Heart right ventricle (tissue), 16 donors: ENCODE measurements at regions not wholly inside any gene's neighbourhood (a gene's known extent, or its start where the extent isn't known, plus 50 kb on each side); places are given as distances from the start of the nearest gene placed in this dataset.

Source experiments
- ATAC-seq, 8 donors: fragments of 200-7000 bp; cut with Tn5 transposase; one replicate each; pipeline ENCODE4 v1.9.1; 2020; ENCODE audit warnings: mild to moderate bottlenecking in 8 of 8, moderate library complexity in 8 of 8, moderate number of reproducible peaks in 1 of 8
- DNase-seq, 2 donors: peaks; one replicate each; pipeline ENCODE4 v3.0.0-alpha.2; 2020
- H3K27ac ChIP-seq, 10 donors: fragments of 200-600 bp; sonication (generic) in 2 of 10; one replicate each; pipeline versions ENCODE4 v1.5.0 to v1.8.0; 2020 to 2022; ENCODE audit warnings: mild to moderate bottlenecking in 3 of 10
- H3K27me3 ChIP-seq, 7 donors: fragments of 200-600 bp; one replicate each; pipeline ENCODE4 v1.8.0; 2021 to 2022; ENCODE audit warnings: mild to moderate bottlenecking in 2 of 7
- H3K36me3 ChIP-seq, 9 donors: fragments of 200-600 bp; sonication (generic) in 1 of 9; one replicate each; pipeline versions ENCODE4 v1.5.0 to v1.8.0; 2020 to 2022; ENCODE audit warnings: mild to moderate bottlenecking in 2 of 9
- H3K4me1 ChIP-seq, 9 donors: fragments of 200-600 bp; sonication (generic) in 1 of 9; one replicate each; pipeline versions ENCODE4 v1.5.0 to v1.8.0; 2020 to 2022; ENCODE audit warnings: mild to moderate bottlenecking in 4 of 9
- H3K4me3 ChIP-seq, 10 donors: fragments of 200-600 bp; sonication (generic) in 2 of 10; one replicate each; pipeline versions ENCODE4 v1.5.0 to v1.8.0; 2020 to 2022; ENCODE audit warnings: mild to moderate bottlenecking in 7 of 10, moderate library complexity in 2 of 10
- H3K9me3 ChIP-seq, 11 donors: fragments of 200-600 bp in 10 of 11; sonication (generic) in 2 of 11; one replicate each; pipeline versions ENCODE4 v1.5.0 to v1.8.0; 2013 to 2022; ENCODE audit warnings: mild to moderate bottlenecking in 2 of 11, control low read depth in 1 of 11, moderate library complexity in 1 of 11
- CTCF ChIP-seq, 9 donors: fragments of 200-600 bp; sonication (generic) in 2 of 9; IDR thresholded peaks; one replicate each; pipeline versions ENCODE4 v1.5.0 to v1.8.0; 2021 to 2022; ENCODE audit warnings: antibody characterized with exemption in 9 of 9, mild to moderate bottlenecking in 5 of 9, moderate library complexity in 1 of 9
- WGBS, 2 donors: extraction: QIAGEN DNeasy Blood & Tissue Kit; methylation state at CpG; one replicate each; pipeline ENCODE4 v1.1.7; 2013; ENCODE audit warnings: inconsistent platforms in 1 of 2; 5-methylcytosine and 5-hydroxymethylcytosine counted together
- intact Hi-C, 10 donors: fragments of 100-400 bp; cut with DNase I; formaldehyde crosslinking; loops; one replicate each; pipeline versions ENCODE4 v1.11.1 to v1.14.2; 2022
- donor health status: Arrhythmogenic right ventricular cardiomyopathy.
- donor health status: ischemic (EF 13 %, LVEDD 7.1; RV severe dilation, severe dysfunction).
- donor health status: healthy with polysubstance abuse.
- donor health status: DM: no; HTN: yes; CAD: no.
- donor health status: DM: no; HTN: no; CAD: no.
- donor health status: ischemic (EF 25% LVEDD 6.9; RV normal size, moderate dysfunction).
- donor health status: ischemic (EF 25% LVEDD 5.7; RV mildly dilated, moderate dysfunction).
- donor health status: healthy.
- donor health status: DM: yes; HTN: yes; CAD: no.
- donor health status: Ischemic cardiomyopathy.
- donor health status: ischemic (EF 35%, LVEDD 5.7; RV mildly dilated, moderate dysfunction).
- donor health status: nonischemic (EF 11% LVEDD 7.7; RV severe dilation, severe dysfunction).
- donor health status: DM: yes; HTN: yes; CAD: no.
- donor health status: PGD.
- donor health status: ischemic (EF 29% LVEDD 5.4; RV normal size, mild dysfunction).
- donor health status: nonischemic (EF 23%, LVEDD 6.1; RV moderate dilation, normal function).

GRCh38 chr3:40923143-40923542, 276.2 kb upstream of the CTNNB1 start:
- DNase-seq = no peak
- 95 to 96% methylated on average over 4 of the region's 4 CpGs for WGBS, 2 donors
- intact Hi-C loops = no loop called here

GRCh38 chr3:40923651-40924050, 275.7 kb upstream of the CTNNB1 start:
- H3K36me3 ChIP-seq = no peaks in the 10 kb centered on the region
- no peak overlapping the region for H3K4me3 ChIP-seq
- no peaks in the 10 kb centered on the region for H3K4me1 ChIP-seq
- DNase-seq (no peak), ATAC-seq (no peak)
- no peaks in the 10 kb centered on the region for H3K27me3 ChIP-seq
- intact Hi-C loops = no loop called here
- 92 to 98% methylated on average over 4 of the region's 4 CpGs for WGBS, 2 donors
- H3K27ac ChIP-seq = no peak overlapping the region
- no peak for TF ChIP-seq CTCF (IDR thresholded peaks at IDR 0.05)
- peaks cover 0 to under 1% (median 0%) of the 10 kb centered on the region in 11 donors for H3K9me3 ChIP-seq

More at GRCh38 chr3:40923143-40923542, 276.2 kb upstream of the CTNNB1 start:
- Histone ChIP-seq H3K4me1 (no peaks in the 10 kb centered on the region), H3K36me3 (no peaks in the 10 kb centered on the region), H3K4me3 (no peak overlapping the region), H3K9me3 (no peaks in the 10 kb centered on the region), H3K27ac (no peak overlapping the region), H3K27me3 (no peaks in the 10 kb centered on the region)
- no peak for ATAC-seq
- TF ChIP-seq CTCF (IDR thresholded peaks at IDR 0.05) = no peak

- 71 to 77% methylated on average over 3 of the region's 3 CpGs for WGBS, 2 donors
Measured at GRCh38 chr3:40924559-40925141, 274.7 kb upstream of the CTNNB1 start.

GRCh38 chr3:40925231-40925630, 274.1 kb upstream of the CTNNB1 start:
- ATAC-seq (no peak), DNase-seq (no peak)
- Histone ChIP-seq H3K27me3 (no peaks in the 10 kb centered on the region), H3K27ac (no peak overlapping the region), H3K9me3 (peaks cover 0 to 11% (median 0%) of the 10 kb centered on the region in 11 donors), H3K36me3 (no peaks in the 10 kb centered on the region), H3K4me1 (no peaks in the 10 kb centered on the region), H3K4me3 (no peak overlapping the region)
- 80 to 84% methylated on average over 3 of the region's 3 CpGs for WGBS, 2 donors
- intact Hi-C loops = no loop called here
- no peak for TF ChIP-seq CTCF (IDR thresholded peaks at IDR 0.05)

More at GRCh38 chr3:40924559-40925141, 274.7 kb upstream of the CTNNB1 start:
- Histone ChIP-seq H3K27me3 (no peaks in the 10 kb centered on the region), H3K27ac (no peak overlapping the region), H3K4me3 (no peak overlapping the region), H3K9me3 (peaks cover 0 to 11% (median 0%) of the 10 kb centered on the region in 11 donors), H3K4me1 (no peaks in the 10 kb centered on the region), H3K36me3 (no peaks in the 10 kb centered on the region)
- no peak for DNase-seq
- ATAC-seq = no peak
- no peak for TF ChIP-seq CTCF (IDR thresholded peaks at IDR 0.05)
- intact Hi-C loops = no loop called here
